HG03571 (cell line): ENCODE measurements at regions not wholly inside any gene's neighbourhood (a gene's known extent, or its start where the extent isn't known, plus 50 kb on each side); places are given as distances from the start of the nearest gene placed in this dataset.

Source experiments
- ATAC-seq: cut with Tn5 transposase; IDR thresholded peaks from one replicate; pipeline ENCODE4 v1.9.1; 2021; ENCODE audit not compliant: unreplicated experiment

DNA sequence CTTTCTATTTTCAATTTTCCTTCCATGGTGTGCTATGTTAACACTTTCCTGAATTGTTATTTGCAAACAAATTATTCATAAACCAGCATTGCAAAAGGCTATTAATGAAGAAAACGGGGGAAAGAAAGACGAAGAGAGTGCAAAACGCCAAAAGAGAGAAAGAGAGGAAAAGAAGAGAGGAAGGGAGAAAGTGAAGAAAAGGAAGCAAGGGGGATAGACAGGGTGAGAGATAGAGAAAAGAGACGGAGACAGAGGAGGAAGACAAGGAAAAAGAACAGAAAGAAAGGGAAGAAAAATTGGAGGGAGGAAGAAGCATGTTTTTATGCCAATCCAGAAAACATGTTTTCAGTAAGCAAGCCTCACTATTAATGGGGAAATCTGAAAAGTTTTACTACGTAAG lies 310.6 kb downstream of the TFEC start:
- no peak for ATAC-seq

DNA sequence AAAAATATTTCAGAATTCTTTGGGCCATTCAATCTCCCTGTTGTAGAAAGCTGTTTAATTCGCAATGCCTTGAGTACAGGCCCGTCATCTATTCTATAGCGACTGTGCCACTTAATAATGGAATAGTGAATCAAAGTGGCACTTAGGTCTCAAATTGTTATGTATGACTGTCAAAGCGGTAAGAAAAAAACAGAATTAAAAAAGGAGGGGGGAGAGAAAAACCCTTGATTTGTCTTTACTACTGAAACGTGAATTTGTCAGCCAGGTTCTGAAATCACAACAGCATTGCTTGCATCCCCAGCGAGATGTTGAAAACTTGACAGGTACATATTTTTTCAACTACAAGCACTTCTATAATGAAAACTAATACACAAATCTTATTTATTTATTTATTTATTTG lies 320.9 kb downstream of the TFEC start:
- ATAC-seq, result no peak

DNA sequence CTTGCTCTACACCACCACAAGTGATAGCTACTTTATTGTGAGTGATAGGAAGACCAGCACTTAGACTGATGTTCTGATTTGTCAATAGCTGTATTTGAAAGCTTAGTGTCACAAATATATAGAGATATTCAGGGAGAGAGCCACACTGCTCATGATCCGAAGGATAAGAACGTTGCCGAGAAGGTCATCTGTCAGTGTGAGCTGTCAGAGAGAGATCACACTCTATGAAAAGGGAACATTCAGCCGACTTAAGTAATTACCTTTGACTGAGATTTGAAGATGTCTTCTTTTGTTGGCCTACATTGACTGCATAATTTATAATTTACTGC lies 322.6 kb downstream of the TFEC start:
- ATAC-seq, result no peak

DNA sequence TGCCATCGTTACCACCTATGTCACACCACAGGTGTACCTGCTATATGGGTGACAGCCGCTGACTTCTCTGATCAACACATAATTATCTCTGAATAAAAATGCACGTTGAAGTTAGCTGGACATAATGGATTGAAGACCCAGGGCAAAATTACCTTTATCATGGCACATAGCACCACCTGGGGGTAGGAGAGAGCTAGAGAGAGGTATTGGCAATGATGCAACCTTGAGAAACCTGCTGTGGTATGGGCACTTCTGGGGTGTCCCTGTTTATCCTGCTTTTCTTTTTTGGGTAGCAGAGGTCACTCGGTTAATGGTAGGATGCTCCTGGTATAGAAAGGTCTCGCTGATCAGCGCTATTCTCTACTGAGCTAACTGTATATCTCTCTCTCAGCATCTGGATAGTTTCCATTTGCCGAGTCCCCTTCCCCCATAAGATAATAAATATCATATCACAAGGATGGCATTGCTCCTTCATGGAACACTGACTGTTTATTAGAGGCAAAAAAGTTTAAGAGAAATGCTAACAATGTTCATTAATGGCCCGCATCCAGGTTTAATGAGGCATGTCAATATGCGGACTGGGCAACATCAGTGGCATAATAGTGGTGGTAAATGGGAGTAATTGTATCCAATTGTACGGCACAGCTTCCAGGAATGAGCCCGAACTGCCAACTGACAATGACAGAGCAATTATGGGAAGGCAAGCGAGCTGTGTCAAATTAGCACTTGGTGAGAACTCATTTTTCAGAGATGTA lies 323.1 kb downstream of the TFEC start:
- ATAC-seq, result no peak

DNA sequence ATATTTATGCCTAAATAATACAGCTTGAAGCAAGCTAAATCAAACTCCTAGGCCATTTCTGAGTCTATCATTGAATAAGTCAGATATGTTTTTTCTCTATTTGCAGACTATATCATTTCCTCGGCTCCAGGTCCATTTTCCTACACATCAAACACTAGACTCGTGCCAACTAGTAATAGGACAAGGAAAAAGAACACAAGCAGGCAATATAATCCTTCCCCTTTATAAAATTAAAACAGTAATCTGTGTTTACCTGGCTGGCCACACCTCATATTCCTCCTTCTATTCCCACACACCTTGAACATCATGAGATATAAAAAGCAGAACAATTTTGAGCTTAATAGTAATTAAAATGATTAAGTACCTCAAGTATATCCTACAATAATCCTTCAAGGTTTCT lies 325.7 kb downstream of the TFEC start:
- no peak for ATAC-seq

DNA sequence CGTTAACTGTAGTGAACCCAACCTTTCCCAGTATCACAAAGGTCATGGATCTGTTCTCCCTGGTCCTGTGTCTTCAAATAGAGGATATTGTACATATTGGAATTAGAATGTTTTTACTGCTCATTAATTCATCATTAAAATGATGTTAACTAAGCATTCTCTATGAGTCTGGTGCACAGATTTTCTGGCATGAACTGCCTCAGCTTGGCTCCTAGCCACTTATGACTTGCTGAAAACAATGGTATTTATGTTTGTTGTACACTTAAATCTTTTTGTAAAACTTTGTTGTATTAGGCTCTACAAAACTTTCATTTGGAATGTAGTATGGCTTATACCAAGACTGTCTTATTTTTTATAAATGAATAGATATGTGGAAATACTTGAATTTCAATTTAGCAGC lies 329.4 kb downstream of the TFEC start:
- no peak for ATAC-seq

DNA sequence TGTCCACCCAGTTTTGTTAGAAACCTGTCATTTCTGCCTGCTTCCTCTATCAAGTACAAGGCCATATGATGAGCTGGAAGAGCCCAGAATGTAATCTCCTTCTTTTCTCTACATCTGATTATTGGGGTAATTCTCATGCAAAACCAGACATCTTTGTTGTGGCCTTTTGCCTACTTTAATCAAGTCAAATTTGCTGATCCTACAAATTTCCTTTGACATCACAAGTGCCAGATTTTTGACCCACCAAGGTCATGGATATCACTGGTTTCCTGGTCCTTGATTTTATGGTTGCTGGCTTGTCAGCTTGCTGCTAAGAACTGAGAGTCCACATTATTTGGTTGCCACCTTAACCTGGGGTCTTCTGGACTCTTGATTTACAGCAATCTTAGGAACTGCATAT lies 336.1 kb downstream of the TFEC start:
- ATAC-seq, result no peak

DNA sequence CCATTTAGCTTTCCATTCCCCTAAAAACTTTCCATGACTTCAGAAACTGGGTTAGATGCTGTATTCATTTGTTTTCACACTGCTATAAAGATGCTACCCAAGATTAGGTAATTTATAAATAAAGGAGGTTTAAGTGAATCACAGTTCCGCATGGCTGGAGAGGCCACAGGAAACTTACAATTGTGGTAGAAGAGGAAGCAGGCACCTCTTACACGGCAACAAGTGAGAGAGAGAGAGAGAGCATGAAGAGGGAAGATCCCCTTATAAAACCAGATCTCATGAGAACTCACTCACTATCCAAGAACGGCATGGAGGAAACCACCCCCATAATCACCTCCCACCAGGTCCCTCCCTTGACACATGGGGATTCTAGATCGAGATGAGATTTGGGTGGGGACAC lies 336.8 kb downstream of the TFEC start:
- peak; percentile 60 for ATAC-seq

DNA sequence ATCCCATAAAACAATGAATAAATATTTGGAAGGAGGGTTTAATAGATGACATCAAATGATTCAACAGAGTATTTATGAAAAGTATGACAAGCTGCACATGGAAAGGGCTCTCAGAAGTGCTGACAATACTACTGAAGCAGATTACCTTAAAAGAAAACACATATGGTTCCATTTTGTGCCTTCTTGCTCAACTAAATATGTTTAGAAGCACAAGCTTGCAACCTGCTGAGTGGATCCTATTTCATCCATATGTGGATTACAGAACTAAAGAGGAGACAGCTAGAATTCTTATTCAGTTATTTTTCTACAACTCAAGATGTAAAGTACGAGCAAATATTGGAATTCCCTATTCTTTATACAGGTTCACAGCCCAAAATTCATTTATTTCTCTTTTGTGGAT lies 340.6 kb downstream of the TFEC start:
- no peak for ATAC-seq

DNA sequence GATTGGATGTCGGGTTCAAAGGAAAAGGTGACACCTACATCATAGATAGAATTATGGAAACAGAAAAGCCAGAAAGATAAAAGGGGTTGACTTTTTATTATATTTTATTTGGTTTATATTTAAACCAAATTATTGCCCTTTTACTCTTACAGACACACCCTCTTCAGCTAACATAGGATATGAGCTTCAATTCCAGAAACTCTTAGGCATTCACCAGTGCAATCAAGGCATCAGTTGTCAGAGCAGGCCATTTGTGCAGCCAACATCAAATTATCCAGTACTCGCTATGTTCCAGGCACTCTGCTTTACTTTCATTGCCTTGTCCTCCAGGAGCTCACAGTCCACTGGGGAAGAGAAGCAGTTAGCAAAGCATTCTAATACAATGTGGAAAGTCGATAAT lies 347.5 kb downstream of the TFEC start:
- no peak for ATAC-seq

DNA sequence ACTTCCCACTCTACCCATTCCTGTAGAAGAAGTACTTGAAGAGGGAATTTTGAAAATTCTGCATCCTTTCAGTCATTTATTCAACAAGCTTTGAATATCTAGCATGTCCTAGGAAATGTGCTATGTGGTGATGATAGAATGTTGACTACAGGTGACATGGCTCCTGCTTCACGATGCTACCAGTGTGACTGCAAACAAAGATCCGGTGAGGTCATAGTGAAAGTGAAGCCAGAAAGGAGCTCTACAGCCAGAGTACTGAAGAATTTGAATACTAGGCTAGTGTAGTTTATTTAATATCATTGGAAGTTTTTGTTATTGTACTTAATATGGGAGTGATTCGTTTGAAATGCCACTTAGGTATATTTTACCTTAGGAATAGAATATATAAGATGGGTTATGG lies 348.1 kb downstream of the TFEC start:
- ATAC-seq, result no peak

DNA sequence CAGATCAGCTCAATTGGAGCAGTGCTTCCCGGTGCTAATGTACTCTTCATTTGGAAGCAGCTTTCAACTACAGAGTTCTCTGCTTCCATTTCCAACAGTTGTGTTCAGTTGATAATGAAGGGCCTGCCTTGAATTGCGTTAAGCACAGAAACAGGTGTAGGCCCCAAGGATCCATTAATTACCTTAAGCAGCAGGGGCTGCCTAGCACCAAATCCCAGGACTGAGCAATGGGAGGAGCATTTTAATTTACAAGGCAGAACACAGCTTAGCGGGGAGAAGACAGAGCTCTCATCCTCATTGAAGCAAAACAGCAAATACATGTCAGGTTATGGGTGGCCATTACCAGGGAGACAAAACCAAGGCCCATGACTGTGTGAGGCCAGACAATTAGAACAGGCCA lies 349.6 kb downstream of the TFEC start:
- no peak for ATAC-seq

DNA sequence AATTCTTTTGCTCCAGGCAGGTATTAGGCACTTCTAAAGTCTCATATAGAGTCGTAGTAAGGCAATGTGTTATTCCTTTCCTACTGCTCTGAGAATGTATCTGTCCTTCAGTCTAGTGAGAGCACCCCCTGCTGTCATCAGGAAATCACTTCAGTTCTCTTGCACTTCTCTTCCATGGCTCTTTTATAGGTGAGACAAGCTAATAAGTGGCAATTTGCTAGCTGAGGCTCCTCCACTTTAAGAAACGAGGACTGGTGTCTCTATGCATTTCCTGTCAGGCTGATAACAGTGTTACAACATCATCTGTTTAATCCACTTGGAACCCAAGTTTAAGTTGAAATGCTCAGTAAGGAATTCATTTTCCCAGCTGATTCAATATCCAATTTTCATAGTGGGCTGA lies 350.6 kb downstream of the TFEC start:
- ATAC-seq, result peak; percentile 55

DNA sequence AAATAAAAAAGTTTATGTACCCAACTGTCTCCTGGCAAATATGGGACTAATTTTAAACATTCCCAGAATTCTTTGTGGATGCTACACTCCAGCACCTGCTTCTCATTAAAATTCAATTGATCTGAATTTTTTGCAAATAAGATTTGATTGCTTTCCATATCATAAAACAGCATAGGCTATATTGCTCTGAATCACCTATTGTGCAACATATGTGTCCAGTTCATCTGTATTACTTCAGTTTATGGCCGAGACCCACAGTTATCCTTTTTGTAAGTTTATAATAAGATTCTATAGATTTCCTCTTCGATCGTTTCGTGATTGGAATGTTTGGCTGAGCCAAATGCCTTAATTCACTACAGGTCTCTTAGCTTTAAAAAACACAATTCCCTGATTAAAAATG lies 351.1 kb downstream of the TFEC start:
- ATAC-seq, result no peak

DNA sequence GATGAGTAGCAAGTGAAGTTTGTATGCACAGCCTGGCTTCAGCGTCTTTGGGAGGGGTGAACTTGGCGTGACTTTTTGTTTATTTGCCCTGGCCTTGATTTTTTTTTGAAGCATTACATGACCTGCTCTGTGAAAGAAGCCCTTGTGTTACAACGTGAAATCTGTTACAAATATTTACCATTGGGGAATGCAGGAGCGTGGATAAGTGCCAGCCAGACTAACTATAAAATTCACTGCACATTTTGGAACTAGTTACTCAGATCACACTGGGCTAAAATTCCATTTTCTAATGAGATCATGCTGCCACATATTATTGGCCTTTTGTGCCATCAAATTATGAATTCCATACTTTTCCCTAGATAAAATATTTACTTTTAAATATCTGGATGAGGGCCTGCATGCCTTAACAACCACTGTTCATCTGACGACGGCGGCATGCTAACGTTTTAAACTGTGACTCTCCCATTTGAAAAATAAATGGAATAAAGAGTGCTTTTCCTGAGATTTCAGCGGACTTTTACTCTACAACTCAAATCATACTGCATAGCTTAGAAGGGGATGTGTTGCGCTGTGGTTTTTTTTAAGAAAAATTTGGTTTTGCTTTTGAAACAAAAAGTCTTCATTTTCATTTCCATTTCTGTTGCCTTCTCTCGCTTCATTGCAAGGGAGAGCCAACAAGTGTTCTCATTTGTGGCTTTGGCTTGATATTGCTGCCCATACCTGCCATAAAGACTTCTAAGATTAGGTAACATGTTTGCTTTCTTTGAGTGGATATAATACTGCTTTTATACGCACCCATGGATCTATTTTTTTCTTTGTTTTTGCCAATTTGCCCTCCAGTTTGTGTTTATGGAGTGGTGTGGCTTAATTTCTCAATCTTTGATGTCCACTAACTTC lies 352.2 kb downstream of the TFEC start:
- no peak for ATAC-seq

DNA sequence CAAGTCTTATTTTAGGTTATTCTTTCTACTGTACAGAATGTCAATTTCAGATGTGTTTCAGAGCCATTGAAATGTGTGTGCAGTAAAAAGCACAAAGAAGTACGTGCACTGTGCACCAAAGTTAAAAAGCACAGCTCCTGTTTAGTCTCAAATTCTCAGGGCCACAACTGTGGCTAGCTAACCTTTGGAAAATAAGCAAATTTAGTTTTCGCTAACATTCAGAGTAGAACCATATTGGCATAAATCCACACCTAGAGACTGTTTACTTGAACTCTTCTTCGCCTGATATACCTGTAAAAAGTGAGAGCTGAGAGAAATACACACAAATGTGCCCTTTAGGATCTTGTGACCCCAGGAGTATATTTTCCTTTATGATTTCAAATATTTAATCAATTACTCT lies 353.9 kb downstream of the TFEC start:
- no peak for ATAC-seq

DNA sequence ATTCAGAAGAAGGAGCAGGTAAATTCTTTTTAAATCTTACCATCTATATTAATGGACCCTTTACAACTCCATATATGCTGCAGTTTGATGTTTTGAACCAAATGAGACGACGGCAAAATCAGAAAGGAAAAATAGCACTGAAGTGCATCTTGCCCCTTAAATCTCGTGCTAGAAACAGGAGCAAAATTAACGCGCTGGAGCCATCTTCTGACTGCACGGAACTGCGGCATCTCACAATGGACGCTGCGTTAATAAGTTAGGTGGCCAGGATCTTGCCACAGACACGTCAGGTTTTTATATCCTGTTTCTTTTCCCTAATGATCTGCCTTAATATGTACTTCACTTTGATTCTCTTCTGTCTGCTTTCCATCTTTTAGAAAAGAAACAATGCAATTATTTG lies 354.5 kb downstream of the TFEC start:
- ATAC-seq, result no peak

DNA sequence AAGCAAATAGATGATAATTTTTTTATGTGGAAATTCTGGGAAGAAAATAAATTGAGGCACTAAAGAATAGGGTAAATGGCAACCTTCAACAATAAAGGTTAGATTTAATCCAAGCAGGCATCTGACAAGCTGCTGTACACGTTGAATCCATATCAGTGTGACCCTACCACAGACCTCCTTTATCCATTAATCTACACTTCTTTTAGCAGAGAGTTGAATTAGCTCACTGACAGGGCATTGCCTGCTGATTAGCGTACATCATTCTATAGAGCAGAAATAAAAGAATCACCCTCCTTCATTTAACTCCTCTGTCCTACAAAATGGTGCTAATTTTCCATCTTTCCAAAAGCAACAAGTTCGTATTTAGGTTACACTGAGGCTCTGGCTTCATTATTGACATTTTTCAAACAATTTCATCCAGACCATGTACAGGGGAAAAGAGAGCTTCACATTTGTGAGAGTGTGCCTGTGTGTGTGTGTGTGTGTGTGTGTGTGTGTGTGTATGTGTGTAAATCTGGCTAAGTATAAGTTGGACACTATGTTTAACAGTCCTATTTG lies 356.0 kb downstream of the TFEC start:
- no peak for ATAC-seq

DNA sequence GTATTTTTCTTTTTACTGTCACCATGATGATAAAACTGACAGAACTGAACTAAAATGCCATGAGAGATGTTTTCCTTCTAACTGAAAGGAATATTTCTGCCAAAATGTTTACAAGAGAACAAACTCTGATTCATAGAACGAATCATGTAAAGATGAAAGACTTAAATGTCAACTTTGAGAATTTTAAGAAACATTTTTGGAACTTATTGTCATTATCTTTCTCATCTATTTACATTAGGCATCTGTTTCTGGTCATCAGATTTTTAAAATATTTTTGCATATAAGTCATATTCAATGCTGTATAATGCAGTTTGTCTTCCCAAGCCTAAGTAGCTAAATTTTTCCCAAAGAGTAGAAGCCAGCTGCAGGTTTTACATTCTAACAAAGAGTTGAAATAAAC lies 358.5 kb downstream of the TFEC start:
- no peak for ATAC-seq

DNA sequence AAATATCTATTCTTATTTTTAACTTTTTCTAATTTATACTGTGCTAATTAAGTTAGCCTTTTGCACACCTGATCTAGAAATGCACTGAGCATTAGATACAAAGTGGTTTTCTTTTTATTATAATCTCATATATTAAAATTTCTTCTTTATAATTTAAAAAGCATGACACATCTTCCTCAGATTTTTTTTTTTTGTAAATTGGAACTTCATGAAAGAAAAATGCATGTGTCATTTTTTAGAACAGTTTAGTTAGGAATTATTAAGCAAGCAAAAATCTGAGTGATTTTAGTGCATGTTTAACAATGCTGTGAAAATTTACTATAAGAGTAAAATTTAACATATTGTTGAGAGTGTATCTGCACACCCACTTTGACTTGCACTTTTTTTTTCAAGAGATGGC lies 367.9 kb downstream of the TFEC start:
- ATAC-seq, result no peak

DNA sequence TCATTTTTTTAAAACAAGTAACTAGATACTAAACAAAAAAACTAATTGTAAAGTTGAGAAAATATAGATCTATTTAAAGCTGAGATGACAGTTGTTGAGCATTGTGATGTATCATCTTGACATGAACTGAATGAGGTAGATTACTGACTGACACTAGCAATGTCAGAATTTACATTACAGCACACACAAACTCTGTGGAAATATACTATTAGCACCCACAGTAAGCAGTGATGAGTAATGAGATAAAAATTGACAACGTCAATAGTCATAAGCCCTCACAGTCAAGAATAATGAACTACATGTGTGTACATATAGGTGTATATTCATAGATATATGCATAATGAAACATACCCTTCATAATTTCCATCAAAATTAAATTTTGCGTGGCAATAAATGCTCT lies 368.4 kb downstream of the TFEC start:
- no peak for ATAC-seq

DNA sequence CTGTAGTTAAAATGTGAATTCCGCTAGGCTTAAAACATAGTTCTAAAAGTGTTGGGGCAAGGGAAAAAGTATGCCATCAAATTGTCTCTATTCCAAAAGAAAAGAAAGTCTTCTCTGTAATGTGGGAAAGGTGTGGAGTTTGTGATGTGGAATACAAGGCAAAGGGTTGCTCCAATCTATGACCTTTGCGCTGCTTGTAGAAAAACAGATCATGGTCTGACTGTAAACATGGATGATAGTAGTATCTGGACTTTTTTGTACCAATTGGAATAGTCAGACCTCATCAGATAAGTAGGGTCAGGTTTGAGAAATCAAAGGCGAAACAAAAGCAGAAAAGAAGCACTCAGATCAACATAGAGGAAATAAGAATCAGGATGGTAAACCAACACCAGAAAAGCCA lies 372.3 kb downstream of the TFEC start:
- no peak for ATAC-seq
